Motor neuron (in vitro differentiated cells): ENCODE measurements at regions not wholly inside any gene's neighbourhood (a gene's known extent, or its start where the extent isn't known, plus 50 kb on each side); places are given as distances from the start of the nearest gene placed in this dataset.

Experiments used
- ATAC-seq, 8 experiments: fragments of 200-7000 bp; cut with Tn5 transposase; replicated peaks in 6 of 8; 2 replicates each; pipeline ENCODE4 v1.8.0; 2021; ENCODE audit warnings: mild to moderate bottlenecking in 8 of 8, moderate library complexity in 8 of 8
- H3K27ac ChIP-seq, 2 donors: fragments of 250-450 bp; sonication (Bioruptor Pico); 2 replicates each; pipeline ENCODE4 v1.9.0; 2021; ENCODE audit warnings: antibody characterized with exemption in 2 of 2, mild to moderate bottlenecking in 2 of 2, moderate library complexity in 1 of 2
- H3K4me1 ChIP-seq, 2 donors: fragments of 250-450 bp; sonication (Bioruptor Pico); replicated peaks in 1 of 2; 2 replicates each; pipeline ENCODE4 v1.6.1; 2021; ENCODE audit warnings: antibody characterized with exemption in 2 of 2, mild to moderate bottlenecking in 2 of 2, moderate library complexity in 1 of 2
- H3K4me3 ChIP-seq, 5 donors: fragments of 250-450 bp; sonication (Bioruptor Pico); 2 replicates each; pipeline ENCODE4 v1.9.0; 2021; ENCODE audit warnings: antibody characterized with exemption in 5 of 5, mild to moderate bottlenecking in 5 of 5, moderate library complexity in 4 of 5
- WGBS, 10 experiments: fragments of 450-650 bp; shearing (Covaris generic); methylation state at CpG; one replicate each; pipeline ENCODE4 v1.0.0; 2022; 5-methylcytosine and 5-hydroxymethylcytosine counted together
- in situ Hi-C, 9 experiments: fragments of 400-800 bp; cut with MboI; loops; one replicate each; pipeline ENCODE4 v1.15.0; 2021; ENCODE audit warnings: low sequenced_read_pairs in 9 of 9, low pct_unique_long_range_greater_than_20kb in 2 of 9; ENCODE audit not compliant: unreplicated experiment in 9 of 9

- no peak overlapping the region for H3K4me3 ChIP-seq
- ATAC-seq, result no peak
- H3K4me1 ChIP-seq, result no peaks in the 10 kb centered on the region
- in situ Hi-C loops, result no loop called here
- H3K27ac ChIP-seq, result no peak overlapping the region
- 7 to 100% (median 80%) methylated on average over 1 to 2 of the region's 3 CpGs; no CpG with 5 or more reads in 1 of the 10 experiments for WGBS, 10 experiments
Observed at GRCh38 chr3:54045061-54045815, 77.1 kb upstream of the CACNA2D3 start.

- in situ Hi-C loops, result no loop called here
- no peak overlapping the region for H3K27ac ChIP-seq
- H3K4me3 ChIP-seq, result no peak overlapping the region
- ATAC-seq, result peak in 1 of 8 experiments; percentile 11
- 0 to 100% (median 68%) methylated on average over 1 to 5 of the region's 5 CpGs; no CpG with 5 or more reads in 1 of the 10 experiments for WGBS, 10 experiments
- no peaks in the 10 kb centered on the region for H3K4me1 ChIP-seq
Observed at GRCh38 chr3:54042259-54042823, 80.0 kb upstream of the CACNA2D3 start.

- 15 to 85% (median 63%) methylated on average over 3 to 8 of the region's 8 CpGs for WGBS, 10 experiments
- no peak for ATAC-seq
- Histone ChIP-seq H3K4me1 (no peaks in the 10 kb centered on the region), H3K4me3 (no peak overlapping the region), H3K27ac (no peak overlapping the region)
- in situ Hi-C loops, result no loop called here
Observed at GRCh38 chr3:54040476-54040875, 81.9 kb upstream of the CACNA2D3 start.

GRCh38 chr3:54038391-54038790 is 84.0 kb upstream of the CACNA2D3 start:
- 0 to 100% (median 80%) methylated on average over 1 to 4 of the region's 4 CpGs; no CpG with 5 or more reads in 1 of the 10 experiments for WGBS, 10 experiments
- no peak for ATAC-seq
- Histone ChIP-seq H3K27ac (no peak overlapping the region), H3K4me1 (no peaks in the 10 kb centered on the region), H3K4me3 (no peak overlapping the region)
- in situ Hi-C loops, result no loop called here

GRCh38 chr3:54036543-54036942 is 85.8 kb upstream of the CACNA2D3 start:
- Histone ChIP-seq H3K4me1 (no peaks in the 10 kb centered on the region), H3K27ac (no peak overlapping the region), H3K4me3 (no peak overlapping the region)
- in situ Hi-C loops, result no loop called here
- ATAC-seq, result peak in 2 of 8 experiments; percentile 88 to 92
- WGBS, 10 experiments, result 14 to 100% (median 85%) methylated on average over 1 to 2 of the region's 2 CpGs; no CpG with 5 or more reads in 2 of the 10 experiments

- Histone ChIP-seq H3K4me1 (no peaks in the 10 kb centered on the region), H3K4me3 (no peak overlapping the region), H3K27ac (no peak overlapping the region)
- in situ Hi-C loops, result no loop called here
- WGBS, 10 experiments, result 33 to 100% (median 88%) methylated on average over 1 to 4 of the region's 4 CpGs; no CpG with 5 or more reads in 2 of the 10 experiments
- peak in 1 of 8 experiments; percentile 22 for ATAC-seq
Observed at GRCh38 chr3:54034971-54035370, 87.4 kb upstream of the CACNA2D3 start.

GRCh38 chr3:54033761-54034160 is 88.6 kb upstream of the CACNA2D3 start:
- peak in 2 of 8 experiments; percentile 19 to 49 for ATAC-seq
- Histone ChIP-seq H3K4me3 (no peak overlapping the region), H3K27ac (no peak overlapping the region), H3K4me1 (no peaks in the 10 kb centered on the region)
- in situ Hi-C loops, result no loop called here
- 11 to 94% (median 61%) methylated on average over 1 to 7 of the region's 17 CpGs; no CpG with 5 or more reads in 2 of the 10 experiments for WGBS, 10 experiments

- Histone ChIP-seq H3K4me3 (no peak overlapping the region), H3K4me1 (no peaks in the 10 kb centered on the region), H3K27ac (no peak overlapping the region)
- ATAC-seq, result no peak
- WGBS, 10 experiments, result 63 to 95% (median 89%) methylated on average over 1 to 5 of the region's 5 CpGs; no CpG with 5 or more reads in 2 of the 10 experiments
- in situ Hi-C loops, result no loop called here
Observed at GRCh38 chr3:54032598-54032997, 89.8 kb upstream of the CACNA2D3 start.

GRCh38 chr3:54028372-54028771 is 94.0 kb upstream of the CACNA2D3 start:
- Histone ChIP-seq H3K4me1 (no peaks in the 10 kb centered on the region), H3K4me3 (no peak overlapping the region), H3K27ac (no peak overlapping the region)
- WGBS, 10 experiments, result 0 to 88% (median 63%) methylated on average over 1 to 5 of the region's 5 CpGs
- ATAC-seq, result no peak
- in situ Hi-C loops, result no loop called here

- ATAC-seq, result no peak
- no peak overlapping the region for H3K27ac ChIP-seq
- no peak overlapping the region for H3K4me3 ChIP-seq
- 0 to 88% (median 76%) methylated on average over 1 to 2 of the region's 2 CpGs; no CpG with 5 or more reads in 3 of the 10 experiments for WGBS, 10 experiments
- in situ Hi-C loops, result no loop called here
- H3K4me1 ChIP-seq, result no peaks in the 10 kb centered on the region
Observed at GRCh38 chr3:54026543-54026942, 95.8 kb upstream of the CACNA2D3 start.

- H3K27ac ChIP-seq, result no peak overlapping the region
Observed at GRCh38 chr3:54021071-54021470, 101.3 kb upstream of the CACNA2D3 start.

GRCh38 chr3:54020436-54020835 is 101.9 kb upstream of the CACNA2D3 start:
- ATAC-seq, result no peak
- in situ Hi-C loops, result no loop called here
- Histone ChIP-seq H3K4me3 (no peak overlapping the region), H3K27ac (no peak overlapping the region), H3K4me1 (no peaks in the 10 kb centered on the region)
- 40 to 100% (median 71%) methylated on average over 1 of the region's 3 CpGs; no CpG with 5 or more reads in 5 of the 10 experiments for WGBS, 10 experiments

More at GRCh38 chr3:54021071-54021470, 101.3 kb upstream of the CACNA2D3 start:
- no peak overlapping the region for H3K4me3 ChIP-seq
- no peaks in the 10 kb centered on the region for H3K4me1 ChIP-seq
- peak in 2 of 8 experiments; percentile 69 to 83 for ATAC-seq
- in situ Hi-C loops, result no loop called here
- 17 to 92% (median 76%) methylated on average over 1 to 3 of the region's 3 CpGs; no CpG with 5 or more reads in 4 of the 10 experiments for WGBS, 10 experiments

- 0 to 100% (median 48%) methylated on average over 1 to 3 of the region's 3 CpGs; no CpG with 5 or more reads in 2 of the 10 experiments for WGBS, 10 experiments
Observed at GRCh38 chr3:54014067-54014466, 108.3 kb upstream of the CACNA2D3 start.

More at GRCh38 chr3:54014067-54014466, 108.3 kb upstream of the CACNA2D3 start:
- no peak overlapping the region for H3K27ac ChIP-seq
- in situ Hi-C loops, result no loop called here
- no peak overlapping the region for H3K4me3 ChIP-seq
- H3K4me1 ChIP-seq, result peaks cover 0 to 3% of the 10 kb centered on the region in 2 donors
- ATAC-seq, result no peak
